ENCODE measurements at regions not wholly inside any gene's neighbourhood (a gene's known extent, or its start where the extent isn't known, plus 50 kb on each side); places are given as distances from the start of the nearest gene placed in this dataset.

GRCh38 chr22:47295226-47295901 lies 532.9 kb downstream of the TBC1D22A start:
- TF ChIP-seq SPI1 (IDR thresholded peaks at IDR 0.05; ENCODE audit: borderline replicate concordance, low read depth) (no peak), POLR2AphosphoS5 (IDR thresholded peaks at IDR 0.05; ENCODE audit: low read depth) (no peak), CTCF (IDR thresholded peaks at IDR 0.05; ENCODE audit: insufficient read depth, low read length) (no peak), GABPA (IDR thresholded peaks at IDR 0.05; ENCODE audit: low read depth) (no peak), REST (IDR thresholded peaks at IDR 0.05; ENCODE audit: insufficient replicate concordance, low read depth) (no peak)
- no peaks in the 10 kb centered on the region for H3K27me3 ChIP-seq (ENCODE audit: insufficient read depth, poor library complexity, severe bottlenecking)
- DNase-seq (ENCODE audit: low read depth in 1 of 2, low spot score in 1 of 2), result no peak
- H3K27ac ChIP-seq (replicated peaks), result no peak overlapping the region
- H3K4me3 ChIP-seq (replicated peaks; ENCODE audit: insufficient read depth, low read length), result no peak overlapping the region

- no peak for TF ChIP-seq CTCF (IDR thresholded peaks at IDR 0.05; ENCODE audit: insufficient read depth, low read length)
- TF ChIP-seq POLR2AphosphoS5 (IDR thresholded peaks at IDR 0.05; ENCODE audit: low read depth), result no peak
- no peak for TF ChIP-seq GABPA (IDR thresholded peaks at IDR 0.05; ENCODE audit: low read depth)
- no peak for TF ChIP-seq REST (IDR thresholded peaks at IDR 0.05; ENCODE audit: insufficient replicate concordance, low read depth)
- TF ChIP-seq SPI1 (IDR thresholded peaks at IDR 0.05; ENCODE audit: borderline replicate concordance, low read depth), result no peak
Observed at GRCh38 chr22:47294576-47294975, 532.1 kb downstream of the TBC1D22A start.

GRCh38 chr22:47294222-47294532 lies 531.7 kb downstream of the TBC1D22A start:
- no peak overlapping the region for H3K27ac ChIP-seq (replicated peaks)
- no peaks in the 10 kb centered on the region for H3K27me3 ChIP-seq (ENCODE audit: insufficient read depth, poor library complexity, severe bottlenecking)
- no peak for DNase-seq (ENCODE audit: low read depth in 1 of 2, low spot score in 1 of 2)
- TF ChIP-seq SPI1 (IDR thresholded peaks at IDR 0.05; ENCODE audit: borderline replicate concordance, low read depth) (no peak), CTCF (IDR thresholded peaks at IDR 0.05; ENCODE audit: insufficient read depth, low read length) (no peak), GABPA (IDR thresholded peaks at IDR 0.05; ENCODE audit: low read depth) (no peak)
- no peak overlapping the region for H3K4me3 ChIP-seq (replicated peaks; ENCODE audit: insufficient read depth, low read length)

More at GRCh38 chr22:47294576-47294975, 532.1 kb downstream of the TBC1D22A start:
- H3K27me3 ChIP-seq (ENCODE audit: insufficient read depth, poor library complexity, severe bottlenecking), result no peaks in the 10 kb centered on the region
- no peak for DNase-seq (ENCODE audit: low read depth in 1 of 2, low spot score in 1 of 2)
- H3K27ac ChIP-seq (replicated peaks), result no peak overlapping the region
- no peak overlapping the region for H3K4me3 ChIP-seq (replicated peaks; ENCODE audit: insufficient read depth, low read length)

Measured in HL-60 (cell line).